GM12891 (cell line): ENCODE measurements at regions not wholly inside any gene's neighbourhood (a gene's known extent, or its start where the extent isn't known, plus 50 kb on each side); places are given as distances from the start of the nearest gene placed in this dataset.
"Not testable (repeated sequence)": the region's sequence is repeated elsewhere in the genome, so short reads cannot be mapped to it uniquely, and the experiment has no call there.

Experiments used
- DNase-seq: peaks from one replicate; pipeline ENCODE4 v3.0.0; 2011; ENCODE audit warnings: low spot score; ENCODE audit not compliant: insufficient read length
- FAIRE-seq: peaks from 2 replicates; lab custom pipeline; 2011; peaks lifted over from hg19 to GRCh38; lab: Jason Lieb, UNC
- PAX5 ChIP-seq: IDR thresholded peaks from 2 replicates; pipeline ENCODE4 v1.6.1; 2011; ENCODE audit warnings: low read length, moderate library complexity, mild to moderate bottlenecking; ENCODE audit not compliant: insufficient read depth, severe bottlenecking
- POLR2A ChIP-seq: IDR thresholded peaks from 2 replicates; pipeline ENCODE4 v1.6.1; 2011; ENCODE audit warnings: low read depth, low read length, control low read depth
- POLR2AphosphoS5 ChIP-seq: IDR thresholded peaks from 2 replicates; pipeline ENCODE4 v1.6.1; 2011; ENCODE audit warnings: low read depth, low read length, control low read depth
- POU2F2 ChIP-seq: IDR thresholded peaks from 2 replicates; pipeline ENCODE4 v1.6.1; 2011; ENCODE audit warnings: low read depth, mild to moderate bottlenecking, control low read depth, low read length, moderate library complexity
- SPI1 ChIP-seq: IDR thresholded peaks from 2 replicates; pipeline ENCODE4 v1.6.1; 2011; ENCODE audit warnings: low read depth, low read length, control low read depth
- TAF1 ChIP-seq: IDR thresholded peaks from 2 replicates; pipeline ENCODE4 v1.6.1; 2011; ENCODE audit warnings: low read depth, low read length, control low read depth

DNA sequence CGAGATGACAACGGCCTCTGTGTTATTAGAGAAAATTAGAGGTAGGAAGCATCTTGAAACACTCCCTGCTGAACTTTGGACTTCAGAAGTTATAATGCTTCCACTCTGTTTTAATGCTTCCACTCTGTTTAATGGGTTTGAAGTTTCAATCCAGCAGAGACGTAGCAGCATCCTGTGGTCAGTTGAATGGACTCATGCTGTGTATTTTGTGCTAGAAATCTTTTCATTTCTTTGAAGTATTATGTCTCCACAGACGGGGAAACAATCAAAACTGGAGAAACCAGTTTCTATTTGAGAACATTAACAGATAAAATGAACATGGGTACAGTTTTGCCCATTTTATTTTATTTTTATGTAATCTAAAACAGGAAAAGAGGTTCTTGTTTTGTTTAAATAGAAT lies 1736.2 kb downstream of the SLITRK5 start:
- TF ChIP-seq SPI1 (no peak), PAX5 (no peak), POLR2AphosphoS5 (no peak), POLR2A (no peak), TAF1 (no peak)
- no peak for FAIRE-seq
- no peak for DNase-seq

DNA sequence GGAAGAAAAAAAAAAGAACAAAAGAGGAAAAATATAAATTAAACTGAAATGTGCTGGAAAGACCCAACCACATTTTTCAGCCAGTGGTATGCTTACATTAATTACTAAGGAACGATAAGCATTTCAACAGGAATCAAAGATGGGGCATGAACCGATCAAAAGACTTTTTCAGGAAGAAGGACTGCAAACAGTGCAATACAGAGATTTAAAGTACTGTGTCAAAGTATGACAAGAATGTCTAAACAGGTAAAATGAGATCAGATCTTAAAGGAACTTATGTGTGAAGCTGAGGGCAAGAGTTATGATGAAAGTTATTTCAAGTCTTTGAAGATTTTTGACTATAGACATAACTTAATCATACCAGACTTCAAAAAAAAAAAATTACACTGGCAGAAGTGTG lies 1761.8 kb downstream of the SLITRK5 start:
- no peak for DNase-seq
- no peak for FAIRE-seq

DNA sequence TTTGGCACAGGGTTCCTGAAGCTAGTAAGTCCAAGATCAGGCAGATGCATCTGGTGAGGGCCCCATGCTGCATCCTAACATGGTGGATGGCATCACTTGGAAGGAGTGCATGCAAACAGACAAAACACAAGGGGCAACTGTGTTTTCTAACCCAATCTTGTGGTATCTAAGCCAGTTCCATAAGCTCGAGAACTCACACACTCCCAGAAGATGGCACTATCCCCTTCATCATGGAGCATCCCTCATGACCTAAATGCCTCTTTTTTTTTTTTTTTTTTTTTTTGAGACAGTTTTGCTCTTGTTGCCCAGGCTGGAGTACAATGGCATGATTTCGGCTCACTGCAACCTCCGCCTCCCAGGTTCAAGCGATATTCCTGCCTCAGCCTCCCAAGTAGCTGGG lies 1763.5 kb downstream of the SLITRK5 start:
- DNase-seq, FAIRE-seq: not testable (repeated sequence)

More for the DNA sequence above, 1761.8 kb downstream of the SLITRK5 start:
- TF ChIP-seq SPI1 (no peak), POLR2AphosphoS5 (no peak), POU2F2 (no peak), TAF1 (no peak), PAX5 (no peak), POLR2A (no peak)

DNA sequence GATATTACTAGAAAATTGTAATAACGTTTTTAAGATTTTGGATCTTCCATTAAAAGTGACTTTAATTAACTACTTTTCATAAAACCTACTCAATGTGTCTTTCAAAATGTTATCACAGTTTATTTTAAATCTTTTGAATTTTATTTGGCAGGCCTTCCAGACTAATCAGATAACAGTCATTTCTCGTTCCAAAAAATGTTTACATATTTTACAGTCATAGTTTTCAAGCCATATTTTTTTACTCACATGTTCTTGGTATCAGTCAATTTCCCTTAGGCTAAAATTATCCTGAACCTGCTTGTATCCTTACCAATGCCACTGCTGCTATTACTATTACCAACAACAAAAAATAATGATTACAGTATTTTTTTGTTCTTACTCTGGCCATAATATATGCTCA lies 1783.5 kb downstream of the SLITRK5 start:
- FAIRE-seq = no peak
- DNase-seq = no peak

DNA sequence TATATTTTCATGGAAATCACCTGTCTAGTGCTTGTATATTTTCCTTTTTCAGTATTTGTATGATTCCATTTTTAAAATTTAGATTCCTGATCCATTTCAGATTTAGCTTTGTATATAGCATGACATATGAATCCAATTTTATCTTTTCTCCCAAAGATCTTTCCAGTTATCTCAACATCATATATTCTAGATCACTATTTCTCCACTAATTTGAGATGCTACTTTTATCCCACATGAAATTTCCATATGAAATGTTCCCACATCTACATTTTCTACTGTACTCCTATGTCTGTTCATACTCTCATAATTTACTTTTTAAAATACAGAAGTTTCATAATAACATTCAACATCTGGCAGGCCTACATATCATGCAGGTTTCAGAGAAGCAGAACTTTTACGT lies 1784.1 kb downstream of the SLITRK5 start:
- FAIRE-seq (no peak), DNase-seq (no peak)
- TF ChIP-seq POU2F2 = no peak
- TF ChIP-seq PAX5 = no peak
- TF ChIP-seq TAF1 = no peak

More for the DNA sequence above, 1783.5 kb downstream of the SLITRK5 start:
- no peak for TF ChIP-seq TAF1
- no peak for TF ChIP-seq SPI1

DNA sequence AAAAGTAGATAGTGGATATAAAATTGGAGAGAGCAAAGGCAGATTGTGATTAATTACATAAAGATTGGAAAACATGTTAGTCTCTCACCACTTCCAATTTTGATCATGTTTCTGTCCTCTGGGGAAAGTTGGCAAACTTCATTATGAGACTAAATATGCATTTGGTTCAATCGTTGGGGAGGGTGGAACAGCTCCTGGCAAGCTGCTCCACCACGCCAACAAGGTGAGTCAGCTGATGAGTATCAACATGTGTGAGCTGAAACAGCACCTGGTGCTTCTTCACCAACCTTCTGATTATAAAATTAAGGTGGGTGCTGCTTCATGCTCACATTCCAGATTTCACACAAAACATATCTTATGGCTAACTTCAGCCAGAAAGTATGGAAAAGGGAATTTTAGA lies 1784.6 kb downstream of the SLITRK5 start:
- no peak for TF ChIP-seq TAF1
- no peak for TF ChIP-seq POU2F2
- TF ChIP-seq POLR2AphosphoS5 = no peak
- no peak for FAIRE-seq
- DNase-seq = no peak

DNA sequence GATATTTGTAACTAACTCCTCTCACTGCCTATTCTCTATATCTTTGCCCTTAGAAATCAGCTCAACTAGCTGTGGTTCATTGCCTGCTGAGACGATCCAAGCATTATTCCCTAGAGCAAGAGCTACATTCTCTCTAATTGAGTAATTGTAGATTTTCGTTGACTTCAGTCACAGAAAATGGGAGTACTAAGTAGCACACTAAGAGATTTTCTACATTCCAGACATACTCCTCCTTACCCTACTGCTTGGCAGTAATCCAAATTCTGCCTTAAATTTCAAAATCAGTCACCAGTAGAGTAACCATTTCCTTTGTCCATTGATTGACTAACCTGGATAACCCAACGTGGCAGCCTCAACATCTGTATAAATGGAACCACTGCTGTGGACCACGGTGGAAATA lies 1786.8 kb downstream of the SLITRK5 start:
- no peak for FAIRE-seq

DNA sequence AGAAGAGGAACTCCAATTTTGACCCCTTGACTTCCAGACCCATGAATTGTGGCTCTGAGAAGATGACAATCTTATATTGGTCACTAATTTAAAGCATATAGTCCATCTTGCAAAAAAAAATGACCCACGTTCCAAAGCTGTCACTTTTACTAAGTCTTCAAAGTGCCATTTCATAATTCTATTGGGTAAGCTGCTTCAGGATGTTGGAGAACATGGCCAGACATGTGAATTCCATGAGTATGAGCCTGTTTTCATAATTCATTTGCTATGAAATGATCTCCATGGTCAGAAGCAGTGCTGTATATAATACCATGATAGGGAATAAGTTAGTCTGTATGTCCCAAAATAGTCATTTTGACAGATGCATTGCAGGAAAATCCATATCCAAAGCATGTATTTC lies 1787.3 kb downstream of the SLITRK5 start:
- TF ChIP-seq POLR2AphosphoS5 = no peak
- no peak for TF ChIP-seq SPI1
- TF ChIP-seq POU2F2 = no peak
- TF ChIP-seq TAF1 = no peak
- TF ChIP-seq POLR2A = no peak
- no peak for TF ChIP-seq PAX5
- no peak for DNase-seq
- no peak for FAIRE-seq

More for the DNA sequence above, 1786.8 kb downstream of the SLITRK5 start:
- TF ChIP-seq TAF1 = no peak
- TF ChIP-seq POLR2AphosphoS5 = no peak
- no peak for TF ChIP-seq SPI1
- no peak for TF ChIP-seq POLR2A
- TF ChIP-seq POU2F2 = no peak
- TF ChIP-seq PAX5 = no peak
- no peak for DNase-seq

DNA sequence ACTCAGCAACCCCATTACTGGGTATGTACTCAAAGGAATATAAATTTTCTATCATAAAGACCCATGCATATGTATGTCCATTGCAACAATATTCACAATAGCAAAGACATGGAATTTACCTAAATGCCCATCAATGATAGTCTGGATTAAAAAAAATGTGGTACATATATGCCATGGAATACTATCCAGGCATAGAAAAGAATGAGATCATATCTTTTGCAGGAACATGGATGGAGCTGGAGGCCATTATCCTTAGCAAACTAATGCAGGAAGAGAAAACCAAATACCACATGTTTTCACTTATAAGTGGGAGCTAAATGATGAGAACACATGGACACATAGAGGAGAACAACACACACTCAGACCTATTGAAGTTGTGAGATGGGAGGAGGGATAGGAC lies 1789.7 kb downstream of the SLITRK5 start:
- not testable (repeated sequence) for FAIRE-seq, DNase-seq

DNA sequence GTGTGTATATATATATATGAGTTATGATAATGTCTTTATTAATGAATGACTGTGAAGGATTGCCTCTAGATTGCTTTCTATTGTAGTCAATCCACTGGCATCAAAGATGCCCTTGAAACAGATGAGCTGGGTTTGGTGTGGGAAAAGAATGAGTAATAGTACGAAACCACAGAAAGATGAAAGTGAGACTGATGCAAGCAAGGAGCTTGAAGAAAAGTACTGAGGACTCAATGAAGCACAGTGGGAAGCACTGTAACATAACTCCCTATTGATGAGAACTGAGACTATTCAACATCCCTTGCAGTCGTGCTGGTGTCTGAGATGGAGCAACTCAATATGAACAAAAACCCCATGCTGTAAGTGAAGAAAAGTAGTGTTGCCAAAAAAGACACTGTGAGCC lies 1794.2 kb downstream of the SLITRK5 start:
- FAIRE-seq (no peak), DNase-seq (no peak)
- TF ChIP-seq PAX5 (no peak), TAF1 (no peak), POLR2A (no peak), SPI1 (no peak), POLR2AphosphoS5 (no peak), POU2F2 (no peak)

DNA sequence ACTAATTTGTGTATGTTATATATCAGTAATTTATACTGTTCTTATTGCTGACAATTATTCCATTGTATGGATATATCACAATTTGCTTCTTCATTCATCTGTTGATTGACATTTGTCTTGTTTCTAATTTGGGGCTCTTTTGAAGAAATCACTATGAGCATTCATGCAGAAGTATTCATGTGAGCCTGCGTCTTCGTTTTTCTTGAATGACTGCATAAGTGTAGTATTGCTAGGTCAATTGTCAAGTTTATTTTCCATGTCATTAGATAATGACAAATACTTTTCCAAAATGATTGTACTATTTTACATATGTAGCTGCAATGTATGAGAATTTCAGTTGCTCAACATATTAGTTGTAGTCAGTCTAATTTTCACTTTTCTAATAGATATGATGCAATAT lies 1796.9 kb downstream of the SLITRK5 start:
- TF ChIP-seq POLR2A = no peak
- TF ChIP-seq SPI1 = no peak
- no peak for DNase-seq
- FAIRE-seq = no peak

DNA sequence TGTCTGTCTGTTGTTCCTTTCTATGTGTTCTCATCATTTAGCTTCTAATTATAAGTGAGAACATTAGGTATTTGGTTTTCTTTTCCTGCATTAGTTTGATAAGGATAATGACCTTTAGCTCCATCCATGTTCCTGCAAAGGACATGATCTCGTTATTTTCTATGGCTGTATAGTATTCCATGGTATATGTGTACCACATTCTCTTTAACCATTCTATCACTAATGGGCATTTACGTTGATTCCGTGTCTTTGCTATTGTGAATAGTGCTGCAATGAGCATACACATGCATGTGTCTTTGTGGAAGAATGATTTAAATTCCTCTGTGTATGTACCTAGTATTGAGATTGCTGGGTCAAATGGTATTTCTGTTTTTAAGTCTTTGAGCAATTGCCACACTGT lies 1799.7 kb downstream of the SLITRK5 start:
- FAIRE-seq (no peak), DNase-seq (no peak)
- no peak for TF ChIP-seq POLR2A
- no peak for TF ChIP-seq SPI1
- TF ChIP-seq POLR2AphosphoS5 = no peak
- TF ChIP-seq TAF1 = no peak
- no peak for TF ChIP-seq POU2F2
- TF ChIP-seq PAX5 = no peak
